Inflammatory macrophage treated with lipopolysaccharide for 1 hour (primary cell): ENCODE measurements at regions not wholly inside any gene's neighbourhood (a gene's known extent, or its start where the extent isn't known, plus 50 kb on each side); places are given as distances from the start of the nearest gene placed in this dataset.
"Not testable (repeated sequence)": the region's sequence is repeated elsewhere in the genome, so short reads cannot be mapped to it uniquely, and the experiment has no call there.

Experiments used
- DNase-seq, 2 donors: peaks; one replicate each; pipeline ENCODE4 v3.0.0-alpha.2; 2020 to 2022

DNA sequence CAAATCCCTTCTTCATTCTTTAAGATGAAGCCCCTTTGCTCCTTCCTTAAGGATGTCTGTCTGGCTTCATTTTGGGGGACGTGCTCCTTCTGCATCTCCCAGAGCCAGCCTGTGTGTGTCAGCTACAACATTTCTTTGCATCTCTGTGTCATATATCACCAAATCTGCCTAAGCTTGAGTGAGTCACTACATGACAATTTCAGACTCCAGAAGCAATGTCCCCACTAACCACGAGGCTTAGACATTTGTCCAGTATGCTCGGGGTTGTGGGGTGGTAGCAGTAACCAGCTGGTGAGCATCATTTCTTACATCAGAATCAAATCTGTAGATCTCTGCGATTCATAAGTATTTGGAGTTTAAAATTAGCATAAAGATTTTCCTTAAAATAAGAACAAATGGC lies 54.1 kb upstream of the USP14 start:
- not testable (repeated sequence) for DNase-seq

DNA sequence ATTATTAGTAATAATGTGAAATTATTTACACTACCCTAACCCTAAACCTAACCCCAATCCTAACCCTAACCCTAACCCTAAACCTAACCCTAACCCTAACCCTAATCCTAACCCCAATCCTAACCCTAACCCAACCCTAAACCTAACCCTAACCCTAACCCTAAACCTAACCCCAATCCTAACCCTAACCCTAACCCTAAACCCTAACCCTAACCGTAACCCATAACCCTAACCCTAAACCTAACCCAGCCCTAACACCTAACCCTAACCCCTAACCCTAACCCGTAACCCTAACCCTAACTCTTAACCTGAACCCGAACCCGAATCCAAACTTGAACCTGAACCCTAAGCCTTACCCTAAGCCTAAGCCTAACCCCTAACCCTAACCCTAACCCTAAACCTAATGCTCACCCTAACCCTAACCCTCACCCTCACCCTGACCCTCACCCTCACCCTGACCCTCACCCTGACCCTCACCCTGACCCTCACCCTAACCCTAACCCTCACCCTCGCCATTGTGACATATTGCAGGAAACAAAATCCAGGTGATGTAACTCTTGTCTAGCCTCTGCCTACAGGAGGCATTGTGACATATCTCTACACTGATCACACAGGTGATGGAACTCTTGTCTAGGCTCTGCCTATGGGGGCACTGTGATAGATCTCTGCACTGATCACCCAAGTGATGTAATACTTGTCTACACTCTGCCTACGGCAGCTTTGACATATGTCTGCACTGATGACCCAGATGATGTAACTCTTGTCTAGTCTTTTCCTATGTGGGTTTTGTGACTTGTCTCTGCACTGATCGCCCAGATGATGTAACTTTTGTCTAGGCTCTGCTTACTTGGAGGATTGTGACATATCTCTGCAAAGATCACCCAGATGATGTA lies 53.0 kb upstream of the USP14 start:
- DNase-seq: peak; percentile 28 to 31

DNA sequence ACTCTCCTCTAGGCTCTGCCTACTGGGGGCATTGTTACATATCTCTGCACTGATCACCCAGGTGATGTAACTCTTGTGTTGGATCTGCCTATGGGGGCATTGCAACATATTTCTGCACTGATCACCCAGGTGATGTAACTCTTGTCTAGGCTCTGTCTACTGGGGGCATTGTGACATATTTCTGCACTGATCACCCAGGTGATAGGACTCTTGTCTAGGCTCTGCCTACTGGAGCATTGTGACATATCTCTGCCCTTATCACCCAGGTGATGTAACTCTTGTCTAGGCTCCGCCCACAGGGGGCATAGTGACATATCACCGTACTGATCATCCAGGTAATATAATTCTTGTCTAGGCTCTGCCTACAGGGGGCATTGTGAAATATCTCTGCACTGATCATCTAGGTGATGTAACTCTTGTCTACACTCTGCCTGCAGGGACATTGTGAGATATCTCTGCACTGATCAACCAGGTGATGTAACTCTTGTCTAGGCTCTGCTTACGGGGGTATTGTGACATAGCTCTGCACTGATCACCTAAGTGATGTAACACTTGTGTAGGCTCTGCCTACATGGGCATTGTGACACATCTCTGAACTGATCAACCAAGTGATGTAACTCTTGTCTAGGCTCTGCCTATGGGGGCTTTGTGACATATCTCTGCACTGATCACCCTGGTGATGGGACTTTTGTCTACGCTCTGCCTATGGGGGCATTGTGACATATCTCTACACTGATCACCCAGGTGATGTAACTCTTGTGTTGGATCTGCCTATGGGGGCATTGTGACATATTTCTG lies 52.1 kb upstream of the USP14 start:
- not testable (repeated sequence) for DNase-seq

DNA sequence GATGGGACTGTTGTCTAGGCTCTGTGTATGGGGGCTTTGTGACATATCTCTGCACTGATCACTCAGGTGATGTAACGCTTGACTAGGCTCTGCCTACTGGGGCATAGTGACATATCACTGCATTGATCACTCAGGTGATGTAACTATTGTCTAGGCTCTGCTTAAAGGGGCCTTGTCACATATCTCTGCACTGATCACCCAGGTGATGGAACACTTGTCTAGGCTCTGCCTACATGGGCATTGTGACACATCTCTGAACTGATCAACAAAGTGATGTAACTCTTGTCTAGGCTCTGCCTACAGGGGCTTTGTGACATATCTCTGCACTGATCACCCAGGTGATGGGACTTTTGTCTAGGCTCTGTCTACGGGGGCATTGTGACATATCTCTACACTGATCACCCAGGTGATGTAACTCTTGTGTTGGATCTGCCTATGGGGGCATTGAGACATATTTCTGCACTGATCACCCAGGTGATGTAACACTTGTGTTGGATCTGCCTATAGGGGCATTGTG lies 51.4 kb upstream of the USP14 start:
- DNase-seq: not testable (repeated sequence)

DNA sequence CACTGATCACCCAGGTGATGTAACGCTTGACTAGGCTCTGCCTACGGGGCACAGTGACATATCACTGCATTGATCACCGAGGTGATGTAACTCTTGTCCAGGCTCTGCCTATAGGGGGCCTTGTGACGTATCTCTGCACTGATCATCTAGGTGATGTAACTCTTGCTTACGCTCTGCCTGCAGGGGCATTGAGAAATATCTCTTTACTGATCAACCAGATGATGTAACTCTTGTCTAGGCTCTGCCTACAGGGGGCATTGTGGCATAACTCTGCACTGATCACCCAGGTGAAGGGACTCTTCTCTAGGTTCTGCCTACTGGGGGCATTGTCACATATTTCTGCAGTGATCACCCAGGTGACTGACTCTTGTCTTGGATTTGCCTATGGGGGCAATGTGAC lies 50.9 kb upstream of the USP14 start:
- not testable (repeated sequence) for DNase-seq

DNA sequence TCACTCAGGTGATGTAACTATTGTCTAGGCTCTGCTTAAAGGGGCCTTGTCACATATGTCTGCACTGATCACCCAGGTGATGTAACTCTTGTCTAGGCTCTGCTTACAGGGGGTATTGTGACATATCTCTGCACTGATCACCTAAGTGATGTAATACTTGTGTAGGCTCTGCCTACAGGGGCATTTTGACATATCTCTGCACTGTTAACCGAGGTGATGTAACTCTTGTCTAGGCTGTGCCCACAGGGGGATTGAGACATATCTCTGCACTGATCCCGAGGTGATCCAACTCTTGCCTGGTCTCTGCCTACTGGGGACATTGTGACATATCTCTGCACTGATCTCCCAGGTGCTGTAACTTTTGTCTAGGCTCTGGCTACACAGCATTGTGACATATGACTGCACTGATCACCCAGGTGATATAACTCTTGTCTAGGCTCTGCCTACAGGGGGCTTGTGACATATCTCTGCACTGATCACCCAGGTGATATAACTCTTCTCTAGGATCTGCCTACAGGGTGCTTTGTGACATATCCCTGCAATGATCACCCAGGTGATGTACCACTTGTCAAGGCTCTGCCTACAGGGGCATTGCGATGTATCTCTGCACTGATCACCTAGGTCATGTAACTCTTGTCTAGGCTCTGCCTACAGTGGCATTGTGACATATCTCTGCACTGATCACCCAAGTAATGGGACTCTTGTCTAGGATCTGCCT lies 50.3 kb upstream of the USP14 start:
- not testable (repeated sequence) for DNase-seq
